HG03354 (cell line): ENCODE measurements at regions not wholly inside any gene's neighbourhood (a gene's known extent, or its start where the extent isn't known, plus 50 kb on each side); places are given as distances from the start of the nearest gene placed in this dataset.
A peak's percentile ranks its signal among the peaks of the same experiment; 100 is the strongest.

Source experiments
- ATAC-seq: cut with Tn5 transposase; IDR thresholded peaks from one replicate; pipeline ENCODE4 v1.9.1; 2021; ENCODE audit warnings: mild to moderate bottlenecking; ENCODE audit not compliant: unreplicated experiment, poor library complexity, severe bottlenecking

DNA sequence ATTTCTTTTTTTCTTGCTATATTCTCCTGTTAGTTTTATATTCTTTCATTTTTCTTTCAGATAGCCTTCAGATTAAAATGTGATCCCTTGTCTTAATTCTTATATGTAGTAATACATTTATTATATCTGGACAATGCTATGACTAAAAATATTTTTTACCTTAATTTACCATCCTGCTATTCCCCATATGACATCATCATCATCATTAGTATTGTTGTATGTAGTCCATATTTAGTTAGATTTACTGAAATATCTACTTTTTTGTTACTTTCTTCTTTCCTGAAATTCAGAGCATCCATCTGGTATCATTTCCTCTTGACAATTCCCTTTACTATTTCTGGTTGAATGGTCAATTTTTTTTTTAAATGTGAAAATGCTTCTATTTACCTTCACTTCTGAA lies 951.6 kb upstream of the POU3F3 start:
- ATAC-seq, result no peak

DNA sequence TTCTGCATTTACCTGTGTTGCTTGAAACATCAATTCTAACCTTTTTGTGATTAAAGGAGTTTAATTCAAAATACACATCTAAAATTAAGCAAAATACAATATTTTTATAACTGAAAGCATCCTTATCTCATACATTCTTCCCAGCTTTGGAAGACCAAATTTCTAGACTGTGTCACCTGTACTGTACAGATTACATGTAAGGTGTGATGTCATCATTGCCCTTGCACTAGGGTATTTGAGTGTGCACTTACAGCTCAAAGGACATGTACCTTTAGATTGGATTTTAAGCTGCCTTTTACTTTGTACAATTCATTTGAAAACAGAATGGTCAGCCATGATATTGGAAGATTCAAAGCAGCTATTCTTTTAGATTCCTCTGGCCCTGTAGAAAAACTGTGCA lies 932.8 kb upstream of the POU3F3 start:
- ATAC-seq, result no peak

- no peak for ATAC-seq
Measured at GRCh38 chr2:103942199-103942598, 911.7 kb upstream of the POU3F3 start.

DNA sequence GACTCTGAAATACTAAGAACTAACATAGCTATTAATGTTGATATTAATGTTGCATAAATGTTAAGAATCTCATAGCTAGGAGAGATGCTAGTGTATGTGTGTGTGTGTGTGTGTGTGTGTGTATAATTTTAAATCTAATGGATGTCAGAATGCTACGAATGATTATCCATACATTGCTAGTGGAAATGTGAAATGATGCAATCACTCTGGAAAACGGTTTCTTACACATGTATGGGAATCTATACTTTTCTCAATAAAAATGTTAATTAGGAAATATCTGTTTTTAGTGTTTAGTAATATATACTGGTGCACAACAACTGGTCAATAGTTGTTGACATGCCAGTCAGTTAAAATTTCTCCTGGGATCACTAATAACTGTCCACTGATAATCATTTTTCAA lies 908.8 kb upstream of the POU3F3 start:
- no peak for ATAC-seq

DNA sequence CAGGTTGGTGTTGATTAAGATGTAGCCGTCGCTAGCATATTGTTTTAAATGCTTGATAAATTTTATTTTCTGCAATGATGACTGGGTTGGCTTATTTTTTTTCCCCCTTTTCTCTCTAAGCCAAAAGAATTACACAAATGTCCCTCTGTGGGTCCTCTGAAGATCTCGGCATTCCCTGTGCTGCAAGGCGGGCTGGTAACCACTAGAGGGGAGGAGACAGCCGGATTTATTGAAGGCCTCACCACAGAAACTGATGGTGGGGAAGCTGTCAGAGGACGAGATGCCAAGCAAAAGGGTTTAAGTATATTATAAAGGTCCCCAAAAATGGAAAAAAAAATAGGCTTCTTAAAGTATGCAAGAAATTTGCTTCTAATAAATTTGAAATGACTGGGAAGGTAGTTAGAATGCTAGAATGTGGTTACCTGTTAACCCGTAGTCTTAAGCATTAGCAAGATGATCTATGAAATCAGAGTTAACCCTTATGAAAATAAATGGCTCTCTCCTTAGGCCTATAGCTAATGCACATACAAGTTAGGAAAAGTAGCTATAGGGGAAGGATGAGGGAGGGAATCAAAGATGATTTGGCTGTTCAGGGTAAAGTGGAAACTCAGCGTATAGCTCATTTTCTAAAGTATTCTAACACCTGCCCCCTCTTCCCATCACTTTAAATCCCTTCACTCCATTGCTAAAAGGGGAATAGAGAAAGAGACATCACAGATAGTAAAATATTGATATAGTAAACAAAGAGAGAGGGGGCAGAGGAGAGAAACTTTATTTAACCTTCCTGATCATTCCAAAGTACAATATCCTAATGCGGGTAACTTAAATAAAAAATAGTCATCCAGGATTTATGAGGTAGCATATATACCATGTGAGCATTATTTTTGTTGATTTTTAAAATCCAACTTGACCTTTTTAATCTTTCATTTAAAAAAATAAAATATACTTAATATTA lies 894.5 kb upstream of the POU3F3 start:
- ATAC-seq, result peak; percentile 72

DNA sequence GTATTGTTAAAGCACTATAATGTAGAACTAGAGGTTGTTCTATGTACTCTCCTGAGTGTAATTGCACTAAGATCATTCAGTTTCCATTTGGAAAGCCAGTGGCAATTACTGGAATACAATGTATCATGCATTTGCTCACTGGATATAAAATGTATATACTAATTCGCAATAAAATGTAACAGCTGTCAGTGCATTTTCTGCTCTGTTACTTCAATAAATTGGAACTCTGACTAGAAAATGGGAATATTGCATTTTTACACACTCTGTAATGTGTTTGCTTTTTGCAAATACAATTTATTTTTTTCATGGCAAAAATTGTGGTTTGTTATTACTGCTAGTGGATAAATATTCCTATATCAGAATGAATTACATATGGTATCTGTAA lies 893.8 kb upstream of the POU3F3 start:
- ATAC-seq, result no peak

DNA sequence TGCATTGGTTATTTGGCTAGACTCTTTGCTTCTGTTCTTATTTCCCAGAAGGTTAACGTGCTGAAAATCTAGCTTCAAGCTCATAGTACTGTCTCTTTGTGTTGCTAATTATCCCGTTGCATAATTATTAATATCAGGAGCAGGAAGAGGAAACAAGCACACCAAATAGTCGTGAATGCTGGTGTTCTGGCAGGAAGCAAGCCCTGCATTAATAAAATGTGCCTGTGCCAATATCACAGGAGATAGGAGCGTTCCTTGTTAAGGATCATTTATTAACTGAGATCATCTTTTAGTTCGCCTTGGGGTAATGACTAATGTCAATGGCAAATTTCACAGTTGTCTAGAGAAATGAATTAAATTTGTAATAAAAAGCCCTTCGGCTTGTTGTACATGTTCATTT lies 893.0 kb upstream of the POU3F3 start:
- no peak for ATAC-seq

DNA sequence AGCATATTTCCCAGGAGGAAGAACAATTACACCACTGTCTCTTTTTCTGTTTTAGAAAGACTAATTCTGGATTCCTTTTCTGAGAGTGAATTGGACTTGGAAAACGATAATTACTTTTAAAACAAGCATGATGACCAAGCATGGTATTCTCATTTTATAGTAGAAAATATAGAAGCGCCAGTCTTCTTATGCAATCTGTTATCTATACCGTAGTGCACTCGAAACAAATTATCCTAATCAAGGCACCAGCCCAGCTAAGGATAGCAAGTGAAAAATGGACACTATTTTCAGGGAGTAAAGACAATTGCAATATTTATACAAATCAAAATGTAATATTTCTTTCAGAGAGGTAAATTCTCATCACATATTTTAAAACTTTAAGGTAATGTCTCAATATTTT lies 892.1 kb upstream of the POU3F3 start:
- no peak for ATAC-seq

GRCh38 chr2:103962670-103963069 lies 891.2 kb upstream of the POU3F3 start:
- no peak for ATAC-seq

GRCh38 chr2:103963146-103963725 lies 890.7 kb upstream of the POU3F3 start:
- no peak for ATAC-seq

DNA sequence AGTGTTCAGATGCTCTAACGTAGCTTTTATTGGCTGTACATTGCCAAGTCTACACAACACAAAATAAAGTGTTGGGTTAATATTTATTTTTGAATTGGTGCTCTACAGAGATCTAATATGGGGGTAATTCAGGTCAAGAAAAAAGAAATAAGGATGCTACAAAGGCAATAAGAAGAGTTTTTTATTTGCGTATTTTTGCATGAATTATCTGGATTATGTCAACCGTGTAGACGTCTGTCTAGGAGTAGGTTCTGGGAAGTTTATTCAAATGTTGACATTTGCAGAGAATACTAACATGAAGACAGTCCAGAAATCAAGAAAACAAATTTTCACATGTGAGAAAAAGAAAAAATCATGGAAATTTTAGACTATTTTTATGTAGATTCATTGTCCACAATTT lies 876.7 kb upstream of the POU3F3 start:
- ATAC-seq, result no peak

DNA sequence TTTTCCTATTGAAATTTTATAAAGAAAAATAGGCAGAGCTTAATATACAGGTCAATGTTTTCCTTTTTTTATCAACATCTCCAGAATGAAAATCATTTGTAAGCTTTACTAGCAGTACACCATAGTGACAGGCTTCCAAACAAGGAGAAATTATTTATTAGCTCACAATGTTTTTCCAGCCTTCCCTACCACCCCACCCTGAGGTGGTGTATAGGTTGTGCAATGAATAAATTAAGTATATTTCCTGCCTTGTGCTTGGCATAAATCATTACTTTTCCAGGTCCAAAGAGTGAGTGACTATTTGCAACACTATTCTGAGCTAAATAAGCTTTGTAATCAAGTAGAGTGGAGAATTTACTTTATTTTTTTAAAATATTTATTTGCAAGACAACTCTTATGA lies 876.2 kb upstream of the POU3F3 start:
- no peak for ATAC-seq

- no peak for ATAC-seq
Measured at GRCh38 chr2:103980401-103980800, 873.5 kb upstream of the POU3F3 start.

GRCh38 chr2:103982691-103983090 lies 871.2 kb upstream of the POU3F3 start:
- ATAC-seq, result no peak

GRCh38 chr2:103986001-103986400 lies 867.9 kb upstream of the POU3F3 start:
- no peak for ATAC-seq

DNA sequence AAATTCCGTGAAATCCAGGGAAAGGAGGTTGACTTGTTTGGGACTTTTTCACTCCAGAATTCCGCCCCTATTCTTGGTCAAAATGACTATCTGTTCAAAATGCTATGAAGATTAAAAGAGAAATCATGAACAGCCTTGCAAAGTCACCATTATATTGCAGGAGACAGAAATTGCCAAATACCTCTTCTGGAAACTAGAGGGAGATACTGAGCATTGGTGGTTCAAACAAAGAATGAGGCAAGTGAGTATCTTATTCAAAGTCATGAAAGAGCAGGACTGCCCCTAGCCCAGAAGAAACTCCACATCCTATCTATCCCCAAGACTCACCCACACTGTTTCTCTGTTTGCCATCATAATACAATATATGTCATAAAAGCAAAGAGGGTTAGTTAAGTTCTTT lies 862.3 kb upstream of the POU3F3 start:
- ATAC-seq, result no peak

GRCh38 chr2:104004821-104005220 lies 849.1 kb upstream of the POU3F3 start:
- no peak for ATAC-seq

DNA sequence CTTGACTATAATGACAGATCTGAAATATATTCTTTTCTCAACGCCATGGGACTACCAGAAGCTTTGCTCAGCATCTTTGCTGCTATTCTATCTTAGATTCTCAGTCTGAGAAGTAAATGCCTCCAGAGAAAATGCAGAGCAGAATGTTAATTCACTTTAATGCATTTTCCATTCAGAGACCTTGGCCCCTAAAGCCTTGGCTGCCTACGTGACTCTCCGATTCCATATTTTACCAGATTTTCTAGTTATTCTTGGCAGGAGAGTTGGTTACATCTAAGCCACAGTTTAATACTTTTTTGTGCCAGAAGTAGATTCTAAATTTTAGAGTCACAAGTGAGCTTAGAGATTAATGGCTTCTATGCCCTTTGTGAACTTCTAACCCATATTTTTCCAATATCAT lies 837.1 kb upstream of the POU3F3 start:
- ATAC-seq, result no peak

- ATAC-seq, result no peak
Measured at GRCh38 chr2:104023306-104023705, 830.6 kb upstream of the POU3F3 start.

DNA sequence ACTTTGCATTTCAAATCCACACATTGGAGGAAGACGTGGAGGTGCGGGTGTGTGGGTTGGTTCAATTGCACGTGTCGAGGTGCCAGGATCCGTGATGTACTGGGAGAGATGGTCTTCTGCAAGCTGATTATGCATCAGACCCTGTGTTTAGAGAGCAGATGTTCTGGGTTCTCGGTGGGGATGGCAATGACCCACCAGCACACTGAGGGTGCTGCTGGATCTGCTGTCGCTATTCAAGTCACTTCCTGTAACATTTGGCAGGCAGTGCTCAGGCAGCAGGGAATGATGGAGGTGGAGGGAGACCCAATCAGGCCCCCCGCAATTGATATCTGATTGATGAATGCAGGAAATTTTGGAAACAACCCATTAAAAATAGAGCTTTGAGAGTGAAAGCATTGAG lies 830.1 kb upstream of the POU3F3 start:
- ATAC-seq, result no peak

DNA sequence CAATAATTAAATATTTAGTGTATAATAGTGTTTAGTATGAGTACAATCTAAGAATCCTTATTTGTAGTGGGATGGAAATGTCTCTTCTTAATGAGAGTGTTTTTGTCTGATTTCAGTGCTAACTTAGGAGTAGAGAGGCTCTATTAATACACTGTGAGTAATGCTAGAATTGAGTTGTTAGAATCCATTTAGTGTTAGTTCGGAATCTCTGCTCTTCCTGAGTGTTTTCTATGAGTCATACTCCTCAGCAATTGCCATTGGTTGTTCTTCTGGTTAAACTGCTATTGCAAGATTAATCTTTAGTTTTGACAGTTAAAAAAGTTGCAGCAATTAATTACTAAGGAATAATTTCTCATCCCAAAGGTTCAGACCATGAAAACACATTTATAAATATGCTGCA lies 828.6 kb upstream of the POU3F3 start:
- no peak for ATAC-seq
